GM21423 (cell line): ENCODE measurements at regions not wholly inside any gene's neighbourhood (a gene's known extent, or its start where the extent isn't known, plus 50 kb on each side); places are given as distances from the start of the nearest gene placed in this dataset.
"Not testable (repeated sequence)": the region's sequence is repeated elsewhere in the genome, so short reads cannot be mapped to it uniquely, and the experiment has no call there.

Source experiments
- ATAC-seq: cut with Tn5 transposase; IDR thresholded peaks from one replicate; pipeline ENCODE4 v1.9.1; 2021; ENCODE audit warnings: mild to moderate bottlenecking, moderate library complexity; ENCODE audit not compliant: unreplicated experiment

- no peak for ATAC-seq
Observed at GRCh38 chr10:63910806-63911205, 389.6 kb downstream of the REEP3 start.

GRCh38 chr10:63915240-63915639 lies 394.0 kb downstream of the REEP3 start:
- no peak for ATAC-seq

GRCh38 chr10:63917363-63917762 lies 396.2 kb downstream of the REEP3 start:
- ATAC-seq: no peak

- ATAC-seq: no peak
Observed at GRCh38 chr10:63919575-63920279, 398.5 kb downstream of the REEP3 start.

- no peak for ATAC-seq
Observed at GRCh38 chr10:63920926-63921325, 399.7 kb downstream of the REEP3 start.

GRCh38 chr10:63921908-63922467 lies 400.8 kb downstream of the REEP3 start:
- no peak for ATAC-seq

GRCh38 chr10:63922468-63923284 lies 401.5 kb downstream of the REEP3 start:
- no peak for ATAC-seq

- no peak for ATAC-seq
Observed at GRCh38 chr10:63929831-63930467, 408.7 kb downstream of the REEP3 start.

- ATAC-seq: no peak
Observed at GRCh38 chr10:63930584-63930983, 409.4 kb downstream of the REEP3 start.

GRCh38 chr10:63935705-63936104 lies 414.5 kb downstream of the REEP3 start:
- ATAC-seq: no peak

- ATAC-seq: no peak
Observed at GRCh38 chr10:63940277-63940922, 419.2 kb downstream of the REEP3 start.

GRCh38 chr10:63964406-63964805 lies 443.2 kb downstream of the REEP3 start:
- no peak for ATAC-seq

- ATAC-seq: no peak
Observed at GRCh38 chr10:63965846-63966245, 444.6 kb downstream of the REEP3 start.

GRCh38 chr10:63972949-63973827 lies 452.0 kb downstream of the REEP3 start:
- no peak for ATAC-seq

GRCh38 chr10:63976538-63976937 lies 455.3 kb downstream of the REEP3 start:
- peak; percentile 95 for ATAC-seq

- ATAC-seq: no peak
Observed at GRCh38 chr10:63977329-63977923, 456.2 kb downstream of the REEP3 start.

- ATAC-seq: not testable (repeated sequence)
Observed at GRCh38 chr10:63980870-63981269, 459.7 kb downstream of the REEP3 start.

GRCh38 chr10:63984061-63984460 lies 462.9 kb downstream of the REEP3 start:
- ATAC-seq: not testable (repeated sequence)

GRCh38 chr10:63986536-63986935 lies 465.3 kb downstream of the REEP3 start:
- no peak for ATAC-seq

- no peak for ATAC-seq
Observed at GRCh38 chr10:63987212-63987611, 466.0 kb downstream of the REEP3 start.
